H9 (cell line): ENCODE measurements at regions not wholly inside any gene's neighbourhood (a gene's known extent, or its start where the extent isn't known, plus 50 kb on each side); places are given as distances from the start of the nearest gene placed in this dataset.

Source experiments
- DNase-seq: peaks from one replicate; pipeline ENCODE4 v3.0.0-alpha.2; 2017
- H2AFZ ChIP-seq: one replicate; pipeline ENCODE4 v1.6.1; 2013; ENCODE audit warnings: mild to moderate bottlenecking, low read length, control low read depth, moderate library complexity
- H2AK5ac ChIP-seq: 2 replicates; pipeline ENCODE4 v1.6.1; 2013; ENCODE audit warnings: low read length, control low read depth, mixed read lengths; ENCODE audit not compliant: insufficient read length
- H2BK120ac ChIP-seq: one replicate; pipeline ENCODE4 v1.6.1; 2013; ENCODE audit warnings: low read depth, mild to moderate bottlenecking, low read length, control low read depth, inconsistent platforms; ENCODE audit not compliant: poor library complexity, severe bottlenecking
- H2BK12ac ChIP-seq: 2 replicates; pipeline ENCODE4 v1.6.1; 2013; ENCODE audit warnings: low read length, control low read depth, mixed read lengths, low read depth; ENCODE audit not compliant: insufficient read length
- H2BK15ac ChIP-seq: 2 replicates; pipeline ENCODE4 v1.6.1; 2013; ENCODE audit warnings: low read depth, low read length, control low read depth
- H2BK20ac ChIP-seq: one replicate; pipeline ENCODE4 v1.6.1; 2013; ENCODE audit warnings: low read depth, mild to moderate bottlenecking, low read length, control low read depth, inconsistent platforms; ENCODE audit not compliant: poor library complexity, severe bottlenecking
- H2BK5ac ChIP-seq: 2 replicates; pipeline ENCODE4 v1.6.1; 2013; ENCODE audit warnings: low read length, control low read depth, mixed read lengths; ENCODE audit not compliant: insufficient read length
- H3K14ac ChIP-seq: 2 replicates; pipeline ENCODE4 v1.6.1; 2013; ENCODE audit warnings: low read length, control low read depth; ENCODE audit not compliant: insufficient read depth
- H3K18ac ChIP-seq: 2 replicates; pipeline ENCODE4 v1.6.1; 2013; ENCODE audit warnings: low read depth, mild to moderate bottlenecking, mixed read lengths, low read length, control low read depth; ENCODE audit not compliant: insufficient read length
- H3K23ac ChIP-seq: 2 replicates; pipeline ENCODE4 v1.6.1; 2013; ENCODE audit warnings: low read length, control low read depth, mixed read lengths, low read depth; ENCODE audit not compliant: insufficient read length
- H3K23me2 ChIP-seq: 2 replicates; pipeline ENCODE4 v1.6.1; 2013; ENCODE audit warnings: low read depth, mild to moderate bottlenecking, mixed read lengths, low read length, control low read depth; ENCODE audit not compliant: insufficient read length, poor library complexity, severe bottlenecking
- H3K27ac ChIP-seq: 2 replicates; pipeline ENCODE4 v1.5.1; 2013; ENCODE audit warnings: low read length, control low read depth, mixed read lengths, low read depth; ENCODE audit not compliant: insufficient read length
- H3K27me3 ChIP-seq: 2 replicates; pipeline ENCODE4 v1.6.1; 2013; ENCODE audit warnings: low read length, control low read depth, inconsistent platforms; ENCODE audit not compliant: insufficient read depth
- H3K4ac ChIP-seq: 2 replicates; pipeline ENCODE4 v1.6.1; 2013; ENCODE audit warnings: low read depth, mild to moderate bottlenecking, control low read depth, inconsistent platforms, low read length, moderate library complexity
- H3K4me1 ChIP-seq: 2 replicates; pipeline ENCODE4 v1.6.1; 2013; ENCODE audit warnings: low read length, control low read depth, inconsistent platforms; ENCODE audit not compliant: insufficient read depth
- H3K4me2 ChIP-seq: 2 replicates; pipeline ENCODE4 v1.6.1; 2013; ENCODE audit warnings: low read length, control low read depth, mixed read lengths; ENCODE audit not compliant: insufficient read length, insufficient read depth
- H3K56ac ChIP-seq: 2 replicates; pipeline ENCODE4 v1.6.1; 2013; ENCODE audit warnings: low read depth, mild to moderate bottlenecking, mixed read lengths, low read length, control low read depth; ENCODE audit not compliant: insufficient read length
- H3K79me1 ChIP-seq: 2 replicates; pipeline ENCODE4 v1.6.1; 2013; ENCODE audit warnings: low read depth, mild to moderate bottlenecking, moderate library complexity, low read length, control low read depth, inconsistent platforms; ENCODE audit not compliant: insufficient read depth, poor library complexity, severe bottlenecking
- H3K79me2 ChIP-seq: 2 replicates; pipeline ENCODE4 v1.6.1; 2013; ENCODE audit warnings: low read length, control low read depth, inconsistent platforms; ENCODE audit not compliant: insufficient read depth
- H3K9ac ChIP-seq: 2 replicates; pipeline ENCODE4 v1.6.1; 2013; ENCODE audit warnings: low read length, control low read depth, mixed read lengths; ENCODE audit not compliant: insufficient read length; ENCODE audit errors: extremely low read depth
- H3K9me3 ChIP-seq: one replicate; pipeline ENCODE4 v1.6.1; 2013; ENCODE audit warnings: low read depth, low read length, inconsistent platforms; ENCODE audit not compliant: control insufficient read depth
- H3T11ph ChIP-seq: one replicate; pipeline ENCODE4 v1.6.1; 2013; ENCODE audit warnings: mild to moderate bottlenecking, low read length, control low read depth, inconsistent platforms
- H4K20me1 ChIP-seq: one replicate; pipeline ENCODE4 v1.6.1; 2013; ENCODE audit not compliant: control insufficient read depth, insufficient read length, insufficient read depth
- H4K5ac ChIP-seq: 2 replicates; pipeline ENCODE4 v1.6.1; 2013; ENCODE audit warnings: low read depth, mild to moderate bottlenecking, mixed read lengths, low read length, control low read depth; ENCODE audit not compliant: insufficient read length
- H4K8ac ChIP-seq: replicated peaks from 2 replicates; pipeline ENCODE4 v1.6.1; 2013; ENCODE audit warnings: low read length, control low read depth, mixed read lengths, low read depth; ENCODE audit not compliant: insufficient read length
- H4K91ac ChIP-seq: 2 replicates; pipeline ENCODE4 v1.6.1; 2013; ENCODE audit warnings: low read depth, mild to moderate bottlenecking, moderate library complexity, mixed read lengths, low read length, control low read depth; ENCODE audit not compliant: insufficient read length
- H3K27ac Mint-ChIP-seq, 3 experiments: 2 replicates in 2 of 3; 3 replicates in 1 of 3; pipeline ENCODE4 v1.8.0; 2020 to 2021; ENCODE audit warnings: mixed read lengths in 3 of 3, mild to moderate bottlenecking in 1 of 3, moderate library complexity in 1 of 3
- H3K27me3 Mint-ChIP-seq: 2 replicates; pipeline ENCODE4 v1.8.0; 2021; ENCODE audit warnings: low read depth, mild to moderate bottlenecking, moderate library complexity, mixed read lengths
- H3K36me3 Mint-ChIP-seq, 3 experiments: 2 replicates in 2 of 3; 3 replicates in 1 of 3; pipeline ENCODE4 v1.8.0; 2020 to 2021; ENCODE audit warnings: low read depth in 3 of 3, mixed read lengths in 3 of 3; ENCODE audit not compliant: insufficient read depth in 1 of 3
- H3K4me1 Mint-ChIP-seq, 2 experiments: 2 replicates each; pipeline ENCODE4 v1.8.0; 2020; ENCODE audit warnings: mixed read lengths in 2 of 2
- H3K4me3 Mint-ChIP-seq, 2 experiments: 2 replicates in 1 of 2; 3 replicates in 1 of 2; pipeline ENCODE4 v1.8.0; 2020 to 2021; ENCODE audit warnings: mild to moderate bottlenecking in 2 of 2, mixed read lengths in 2 of 2, moderate library complexity in 1 of 2
- H3K9me3 Mint-ChIP-seq, 2 experiments: 2 replicates in 1 of 2; 3 replicates in 1 of 2; pipeline ENCODE4 v1.8.0; 2020; ENCODE audit warnings: mild to moderate bottlenecking in 2 of 2, mixed read lengths in 2 of 2, moderate library complexity in 1 of 2
- WGBS: extraction: QIAGEN DNeasy Blood & Tissue Kit; methylation state at CpG from one replicate; pipeline ENCODE4 v1.1.7; 2013; ENCODE audit warnings: missing lambda C conversion rate, low lambda C conversion rate, mixed read lengths; ENCODE audit not compliant: insufficient read length; ENCODE audit errors: extremely low coverage; 5-methylcytosine and 5-hydroxymethylcytosine counted together
- TF ChIP-seq, protein P1 (sequence below): fragments of 200-600 bp; sonication (generic); conservative IDR thresholded peaks from 3 replicates; pipeline ENCODE4 v1.8.0; 2021; ENCODE audit warnings: antibody characterized with exemption, mild to moderate bottlenecking

DNA sequence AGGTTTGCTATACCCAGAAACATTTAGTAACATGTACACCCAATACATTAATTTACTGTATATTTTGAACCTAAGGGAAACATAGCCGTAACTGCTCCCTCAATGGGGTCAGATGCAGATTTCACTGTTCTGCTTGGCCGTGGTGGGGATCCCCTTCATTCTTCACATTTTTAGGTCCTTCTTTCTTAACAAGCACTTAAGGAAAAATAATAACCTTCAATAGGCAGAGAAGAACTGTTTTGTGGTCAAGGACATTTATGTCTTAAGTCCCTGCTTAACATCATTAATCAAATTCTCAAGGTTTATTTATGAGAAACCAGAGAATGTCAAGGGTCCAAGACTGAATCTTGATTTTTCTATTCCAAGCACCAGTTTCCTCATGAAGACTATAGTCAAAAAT, 592.1 kb upstream of the ANKRD30A start:
- Histone ChIP-seq H2BK5ac (no peak overlapping the region), H3K4ac (no peak overlapping the region), H3K27me3 (no peaks in the 10 kb centered on the region), H3K79me1 (no peaks in the 10 kb centered on the region), H3K56ac (no peak overlapping the region), H3K9me3 (no peaks in the 10 kb centered on the region), H2AFZ (no peak overlapping the region), H3K4me2 (no peak overlapping the region), H3K27ac (no peak overlapping the region), H4K91ac (no peak overlapping the region), H2BK120ac (no peak overlapping the region), H3K23me2 (no peaks in the 10 kb centered on the region), H4K5ac (no peak overlapping the region), H2BK12ac (no peak overlapping the region), H3K14ac (no peak overlapping the region), H4K8ac (no peak overlapping the region), H4K20me1 (no peaks in the 10 kb centered on the region), H2BK20ac (no peak overlapping the region), H3K4me1 (no peaks in the 10 kb centered on the region), H2AK5ac (no peak overlapping the region), H3K79me2 (no peaks in the 10 kb centered on the region), H2BK15ac (no peak overlapping the region), H3K18ac (no peak overlapping the region), H3K9ac (no peak overlapping the region), H3K23ac (no peak overlapping the region), H3T11ph (no peak overlapping the region)
- H3K36me3 Mint-ChIP-seq = peaks cover 2 to 6% (median 3%) of the 10 kb centered on the region in 3 experiments; a peak in 5 of 7 replicates
- no peaks in the 10 kb centered on the region for H3K4me1 Mint-ChIP-seq
- WGBS = no CpG with 5 or more reads among the region's 2 CpGs
- peaks cover 7 to 12% of the 10 kb centered on the region in 2 experiments; a peak in 4 of 5 replicates for H3K9me3 Mint-ChIP-seq
- TF ChIP-seq, protein P1, sequence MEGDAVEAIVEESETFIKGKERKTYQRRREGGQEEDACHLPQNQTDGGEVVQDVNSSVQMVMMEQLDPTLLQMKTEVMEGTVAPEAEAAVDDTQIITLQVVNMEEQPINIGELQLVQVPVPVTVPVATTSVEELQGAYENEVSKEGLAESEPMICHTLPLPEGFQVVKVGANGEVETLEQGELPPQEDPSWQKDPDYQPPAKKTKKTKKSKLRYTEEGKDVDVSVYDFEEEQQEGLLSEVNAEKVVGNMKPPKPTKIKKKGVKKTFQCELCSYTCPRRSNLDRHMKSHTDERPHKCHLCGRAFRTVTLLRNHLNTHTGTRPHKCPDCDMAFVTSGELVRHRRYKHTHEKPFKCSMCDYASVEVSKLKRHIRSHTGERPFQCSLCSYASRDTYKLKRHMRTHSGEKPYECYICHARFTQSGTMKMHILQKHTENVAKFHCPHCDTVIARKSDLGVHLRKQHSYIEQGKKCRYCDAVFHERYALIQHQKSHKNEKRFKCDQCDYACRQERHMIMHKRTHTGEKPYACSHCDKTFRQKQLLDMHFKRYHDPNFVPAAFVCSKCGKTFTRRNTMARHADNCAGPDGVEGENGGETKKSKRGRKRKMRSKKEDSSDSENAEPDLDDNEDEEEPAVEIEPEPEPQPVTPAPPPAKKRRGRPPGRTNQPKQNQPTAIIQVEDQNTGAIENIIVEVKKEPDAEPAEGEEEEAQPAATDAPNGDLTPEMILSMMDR = no peak
- H3K4me3 Mint-ChIP-seq = no peak overlapping the region
- DNase-seq = no peak
- no peaks in the 10 kb centered on the region for H3K27me3 Mint-ChIP-seq
- H3K27ac Mint-ChIP-seq = no peak overlapping the region
